ENCODE measurements at regions not wholly inside any gene's neighbourhood (a gene's known extent, or its start where the extent isn't known, plus 50 kb on each side); places are given as distances from the start of the nearest gene placed in this dataset.

- TF ChIP-seq EP300 (IDR thresholded peaks at IDR 0.05) (no peak), POLR2AphosphoS5 (IDR thresholded peaks at IDR 0.05) (no peak), POLR2A (IDR thresholded peaks at IDR 0.05) (no peak), CTCF (IDR thresholded peaks at IDR 0.05) (no peak)
- no peak overlapping the region for H3K27ac ChIP-seq
- DNase-seq (ENCODE audit: low spot score in 2 of 2): no peak
- H3K36me3 ChIP-seq: no peaks in the 10 kb centered on the region
- H3K27me3 ChIP-seq: no peaks in the 10 kb centered on the region
- no peak overlapping the region for H3K4me3 ChIP-seq
- no peaks in the 10 kb centered on the region for H3K4me1 ChIP-seq
- no peaks in the 10 kb centered on the region for H3K9me3 ChIP-seq
- WGBS: 73% methylated on average over 4 of the region's 4 CpGs
Measured at GRCh38 chr4:162871990-162872389, 294.7 kb downstream of the NAF1 start.

- H3K4me1 ChIP-seq: no peaks in the 10 kb centered on the region
- no peaks in the 10 kb centered on the region for H3K27me3 ChIP-seq
- H3K27ac ChIP-seq: no peak overlapping the region
- no peaks in the 10 kb centered on the region for H3K36me3 ChIP-seq
- TF ChIP-seq EP300 (IDR thresholded peaks at IDR 0.05) (no peak), CTCF (IDR thresholded peaks at IDR 0.05) (no peak), POLR2A (IDR thresholded peaks at IDR 0.05) (no peak), POLR2AphosphoS5 (IDR thresholded peaks at IDR 0.05) (no peak)
- no peak for DNase-seq (ENCODE audit: low spot score in 2 of 2)
- no peaks in the 10 kb centered on the region for H3K9me3 ChIP-seq
- no peak overlapping the region for H3K4me3 ChIP-seq
Measured at GRCh38 chr4:162869157-162869556, 297.5 kb downstream of the NAF1 start.

- Histone ChIP-seq H3K4me3 (no peak overlapping the region), H3K9me3 (no peaks in the 10 kb centered on the region), H3K27me3 (no peaks in the 10 kb centered on the region), H3K27ac (no peak overlapping the region), H3K4me1 (no peaks in the 10 kb centered on the region), H3K36me3 (no peaks in the 10 kb centered on the region)
- WGBS: 86% methylated on average over 2 of the region's 2 CpGs
- TF ChIP-seq EP300 (IDR thresholded peaks at IDR 0.05) (no peak), CTCF (IDR thresholded peaks at IDR 0.05) (no peak), POLR2A (IDR thresholded peaks at IDR 0.05) (no peak), POLR2AphosphoS5 (IDR thresholded peaks at IDR 0.05) (no peak)
- no peak for DNase-seq (ENCODE audit: low spot score in 2 of 2)
Measured at GRCh38 chr4:162866565-162866964, 300.1 kb downstream of the NAF1 start.

GRCh38 chr4:162865102-162865501, 301.6 kb downstream of the NAF1 start:
- DNase-seq (ENCODE audit: low spot score in 2 of 2): no peak
- TF ChIP-seq CTCF (IDR thresholded peaks at IDR 0.05) (no peak), POLR2AphosphoS5 (IDR thresholded peaks at IDR 0.05) (no peak), EP300 (IDR thresholded peaks at IDR 0.05) (no peak), POLR2A (IDR thresholded peaks at IDR 0.05) (no peak)
- WGBS: 85% methylated on average over 2 of the region's 2 CpGs
- no peaks in the 10 kb centered on the region for H3K36me3 ChIP-seq
- no peaks in the 10 kb centered on the region for H3K27me3 ChIP-seq
- H3K9me3 ChIP-seq: no peaks in the 10 kb centered on the region
- H3K4me1 ChIP-seq: no peaks in the 10 kb centered on the region
- H3K27ac ChIP-seq: no peak overlapping the region
- H3K4me3 ChIP-seq: no peak overlapping the region

- no peaks in the 10 kb centered on the region for H3K4me1 ChIP-seq
- no peaks in the 10 kb centered on the region for H3K9me3 ChIP-seq
- DNase-seq (ENCODE audit: low spot score in 2 of 2): no peak
- H3K36me3 ChIP-seq: no peaks in the 10 kb centered on the region
- no peaks in the 10 kb centered on the region for H3K27me3 ChIP-seq
- WGBS: 82% methylated on average over 3 of the region's 3 CpGs
- TF ChIP-seq EP300 (IDR thresholded peaks at IDR 0.05) (no peak), POLR2A (IDR thresholded peaks at IDR 0.05) (no peak), POLR2AphosphoS5 (IDR thresholded peaks at IDR 0.05) (no peak), CTCF (IDR thresholded peaks at IDR 0.05) (no peak)
- H3K27ac ChIP-seq: no peak overlapping the region
- no peak overlapping the region for H3K4me3 ChIP-seq
Measured at GRCh38 chr4:162853788-162854187, 312.9 kb downstream of the NAF1 start.
